Lower lobe of right lung (tissue), 2 donors: ENCODE measurements at regions not wholly inside any gene's neighbourhood (a gene's known extent, or its start where the extent isn't known, plus 50 kb on each side); places are given as distances from the start of the nearest gene placed in this dataset.

Source experiments
- ATAC-seq, 2 donors: fragments of 200-7000 bp; cut with Tn5 transposase; one replicate each; pipeline ENCODE4 v1.9.1; 2020 to 2022; ENCODE audit warnings: mild to moderate bottlenecking in 2 of 2, moderate library complexity in 2 of 2
- DNase-seq: peaks from one replicate; pipeline ENCODE4 v3.0.0-alpha.2; 2020
- H3K27ac ChIP-seq: fragments of 200-600 bp; one replicate; pipeline ENCODE4 v1.8.0; 2022
- H3K27me3 ChIP-seq: fragments of 200-600 bp; one replicate; pipeline ENCODE4 v1.8.0; 2022; ENCODE audit warnings: low read depth
- H3K36me3 ChIP-seq: fragments of 200-600 bp; one replicate; pipeline ENCODE4 v1.8.0; 2022; ENCODE audit warnings: mild to moderate bottlenecking
- H3K4me1 ChIP-seq: fragments of 200-600 bp; one replicate; pipeline ENCODE4 v1.8.0; 2022
- H3K4me3 ChIP-seq: fragments of 200-600 bp; one replicate; pipeline ENCODE4 v1.8.0; 2022; ENCODE audit warnings: mild to moderate bottlenecking
- H3K9me3 ChIP-seq: fragments of 200-600 bp; one replicate; pipeline ENCODE4 v1.8.0; 2022
- intact Hi-C: fragments of 100-400 bp; cut with DNase I; formaldehyde crosslinking; loops from one replicate; pipeline ENCODE4 v1.11.0; 2022
- TF ChIP-seq, protein P1 (sequence below): fragments of 200-600 bp; IDR thresholded peaks from one replicate; pipeline ENCODE4 v1.8.0; 2022; ENCODE audit warnings: antibody characterized with exemption, mild to moderate bottlenecking
- donor health status: DM: no; HTN: yes; CAD: no; lungs with severe emphysema.

DNA sequence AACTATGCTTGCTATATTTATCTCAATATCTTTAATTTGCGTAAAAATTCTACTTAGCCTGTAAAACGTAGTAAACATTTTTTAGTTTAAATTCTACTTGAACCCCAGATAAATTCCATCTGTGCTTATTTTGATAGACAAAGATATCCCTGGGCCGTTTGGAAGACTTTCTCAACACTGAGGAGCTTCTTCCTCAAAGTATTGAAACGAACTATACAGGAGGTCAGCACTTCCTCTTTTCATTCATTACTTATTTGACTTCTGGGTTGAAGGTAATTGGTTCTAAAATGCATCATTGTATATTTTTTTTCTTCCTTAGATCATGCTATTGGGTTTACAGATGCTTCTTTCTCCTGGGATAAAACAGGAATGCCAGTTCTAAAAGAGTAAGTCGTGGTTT, 74.7 kb downstream of the HSPA13 start:
- Histone ChIP-seq H3K9me3 (no peaks in the 10 kb centered on the region), H3K4me3 (no peak overlapping the region), H3K36me3 (no peaks in the 10 kb centered on the region), H3K4me1 (no peaks in the 10 kb centered on the region), H3K27me3 (no peaks in the 10 kb centered on the region), H3K27ac (no peak overlapping the region)
- DNase-seq: no peak
- TF ChIP-seq, protein P1, sequence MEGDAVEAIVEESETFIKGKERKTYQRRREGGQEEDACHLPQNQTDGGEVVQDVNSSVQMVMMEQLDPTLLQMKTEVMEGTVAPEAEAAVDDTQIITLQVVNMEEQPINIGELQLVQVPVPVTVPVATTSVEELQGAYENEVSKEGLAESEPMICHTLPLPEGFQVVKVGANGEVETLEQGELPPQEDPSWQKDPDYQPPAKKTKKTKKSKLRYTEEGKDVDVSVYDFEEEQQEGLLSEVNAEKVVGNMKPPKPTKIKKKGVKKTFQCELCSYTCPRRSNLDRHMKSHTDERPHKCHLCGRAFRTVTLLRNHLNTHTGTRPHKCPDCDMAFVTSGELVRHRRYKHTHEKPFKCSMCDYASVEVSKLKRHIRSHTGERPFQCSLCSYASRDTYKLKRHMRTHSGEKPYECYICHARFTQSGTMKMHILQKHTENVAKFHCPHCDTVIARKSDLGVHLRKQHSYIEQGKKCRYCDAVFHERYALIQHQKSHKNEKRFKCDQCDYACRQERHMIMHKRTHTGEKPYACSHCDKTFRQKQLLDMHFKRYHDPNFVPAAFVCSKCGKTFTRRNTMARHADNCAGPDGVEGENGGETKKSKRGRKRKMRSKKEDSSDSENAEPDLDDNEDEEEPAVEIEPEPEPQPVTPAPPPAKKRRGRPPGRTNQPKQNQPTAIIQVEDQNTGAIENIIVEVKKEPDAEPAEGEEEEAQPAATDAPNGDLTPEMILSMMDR: no peak
- no peak for ATAC-seq
- intact Hi-C loops: no loop called here

GRCh38 chr21:14306126-14306907, 76.6 kb downstream of the HSPA13 start:
- TF ChIP-seq, protein P1: no peak
- intact Hi-C loops: no loop called here
- Histone ChIP-seq H3K36me3 (no peaks in the 10 kb centered on the region), H3K27me3 (no peaks in the 10 kb centered on the region), H3K9me3 (no peaks in the 10 kb centered on the region), H3K4me3 (no peak overlapping the region), H3K27ac (no peak overlapping the region), H3K4me1 (no peaks in the 10 kb centered on the region)
- ATAC-seq (no peak), DNase-seq (no peak)

- Histone ChIP-seq H3K27me3 (no peaks in the 10 kb centered on the region), H3K9me3 (no peaks in the 10 kb centered on the region), H3K27ac (no peak overlapping the region), H3K36me3 (no peaks in the 10 kb centered on the region), H3K4me3 (no peak overlapping the region), H3K4me1 (no peaks in the 10 kb centered on the region)
- TF ChIP-seq, protein P1: no peak
- ATAC-seq (no peak), DNase-seq (no peak)
- intact Hi-C loops: no loop called here
Observed at GRCh38 chr21:14303731-14304488, 79.0 kb downstream of the HSPA13 start.

- TF ChIP-seq, protein P1: no peak
- intact Hi-C loops: no loop called here
- no peak for ATAC-seq
Observed at GRCh38 chr21:14300074-14300473, 82.9 kb downstream of the HSPA13 start.

DNA sequence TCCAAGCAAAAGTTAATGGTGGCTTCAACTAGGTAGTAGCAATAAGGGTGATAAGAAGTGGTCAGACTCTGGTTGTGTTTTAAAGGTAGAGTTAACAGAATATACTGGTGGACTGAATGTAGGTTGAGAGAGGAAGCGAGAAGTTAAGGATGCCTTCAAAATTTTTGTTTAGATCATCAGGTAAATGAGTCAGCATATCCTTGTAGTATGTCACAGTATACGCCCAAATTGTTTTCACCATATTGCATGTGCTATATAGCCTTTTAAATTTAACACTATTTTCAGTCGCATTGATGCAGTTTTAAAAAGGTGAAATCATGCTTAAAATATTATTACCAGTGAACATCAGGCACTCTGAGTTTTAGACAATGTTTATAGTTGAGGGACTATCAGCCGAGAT, 74.6 kb downstream of the RBM11 start:
- DNase-seq: no peak
- intact Hi-C loops: no loop called here
- Histone ChIP-seq H3K4me1 (no peaks in the 10 kb centered on the region), H3K9me3 (no peaks in the 10 kb centered on the region), H3K36me3 (no peaks in the 10 kb centered on the region), H3K27ac (no peak overlapping the region), H3K4me3 (no peak overlapping the region), H3K27me3 (no peaks in the 10 kb centered on the region)
- TF ChIP-seq, protein P1: no peak
- ATAC-seq: no peak

More at GRCh38 chr21:14300074-14300473, 82.9 kb downstream of the HSPA13 start:
- no peaks in the 10 kb centered on the region for H3K4me1 ChIP-seq
- no peak overlapping the region for H3K27ac ChIP-seq
- no peaks in the 10 kb centered on the region for H3K36me3 ChIP-seq
- H3K4me3 ChIP-seq: no peak overlapping the region
- DNase-seq: no peak
- H3K27me3 ChIP-seq: no peaks in the 10 kb centered on the region
- no peaks in the 10 kb centered on the region for H3K9me3 ChIP-seq
